ENCODE measurements at regions not wholly inside any gene's neighbourhood (a gene's known extent, or its start where the extent isn't known, plus 50 kb on each side); places are given as distances from the start of the nearest gene placed in this dataset.

DNA sequence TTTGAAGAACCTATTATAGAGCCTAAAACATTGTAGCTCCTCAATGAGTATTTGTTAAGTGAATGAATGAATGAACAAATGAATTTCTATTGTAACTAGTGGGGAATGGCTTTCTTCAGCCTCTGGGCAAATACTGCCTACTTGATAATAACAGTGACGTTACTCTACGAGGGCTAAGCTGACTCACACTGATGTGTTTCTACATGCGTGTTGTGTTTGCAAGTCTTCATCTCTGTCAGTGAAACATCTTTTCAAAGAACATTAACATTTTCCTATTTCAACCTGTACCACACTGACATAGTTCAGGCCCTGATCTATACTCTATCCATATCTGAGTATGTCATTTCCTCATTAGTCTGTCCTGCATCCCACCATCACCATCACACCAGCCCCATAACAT, 319.9 kb upstream of the ACVR2A start:
- H3K4me3 ChIP-seq (ENCODE audit: low read depth, low read length): no peak overlapping the region
- TF ChIP-seq, protein P1, sequence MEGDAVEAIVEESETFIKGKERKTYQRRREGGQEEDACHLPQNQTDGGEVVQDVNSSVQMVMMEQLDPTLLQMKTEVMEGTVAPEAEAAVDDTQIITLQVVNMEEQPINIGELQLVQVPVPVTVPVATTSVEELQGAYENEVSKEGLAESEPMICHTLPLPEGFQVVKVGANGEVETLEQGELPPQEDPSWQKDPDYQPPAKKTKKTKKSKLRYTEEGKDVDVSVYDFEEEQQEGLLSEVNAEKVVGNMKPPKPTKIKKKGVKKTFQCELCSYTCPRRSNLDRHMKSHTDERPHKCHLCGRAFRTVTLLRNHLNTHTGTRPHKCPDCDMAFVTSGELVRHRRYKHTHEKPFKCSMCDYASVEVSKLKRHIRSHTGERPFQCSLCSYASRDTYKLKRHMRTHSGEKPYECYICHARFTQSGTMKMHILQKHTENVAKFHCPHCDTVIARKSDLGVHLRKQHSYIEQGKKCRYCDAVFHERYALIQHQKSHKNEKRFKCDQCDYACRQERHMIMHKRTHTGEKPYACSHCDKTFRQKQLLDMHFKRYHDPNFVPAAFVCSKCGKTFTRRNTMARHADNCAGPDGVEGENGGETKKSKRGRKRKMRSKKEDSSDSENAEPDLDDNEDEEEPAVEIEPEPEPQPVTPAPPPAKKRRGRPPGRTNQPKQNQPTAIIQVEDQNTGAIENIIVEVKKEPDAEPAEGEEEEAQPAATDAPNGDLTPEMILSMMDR (IDR thresholded peaks at IDR 0.05; ENCODE audit: insufficient read depth, low read length, severe bottlenecking): no peak
- DNase-seq (ENCODE audit: low read depth): peak; percentile 98
- no peaks in the 10 kb centered on the region for H3K36me3 ChIP-seq (ENCODE audit: control insufficient read depth, insufficient read depth, low read length)
- no peak for FAIRE-seq
- no peaks in the 10 kb centered on the region for H3K27me3 ChIP-seq (ENCODE audit: control insufficient read depth, insufficient read depth, low read length)

GRCh38 chr2:147523415-147523814, 321.4 kb upstream of the ACVR2A start:
- no peaks in the 10 kb centered on the region for H3K36me3 ChIP-seq (ENCODE audit: control insufficient read depth, insufficient read depth, low read length)
- no peaks in the 10 kb centered on the region for H3K27me3 ChIP-seq (ENCODE audit: control insufficient read depth, insufficient read depth, low read length)
- no peak overlapping the region for H3K4me3 ChIP-seq (ENCODE audit: low read depth, low read length)
- DNase-seq (ENCODE audit: low read depth): no peak
- TF ChIP-seq, protein P1 (IDR thresholded peaks at IDR 0.05; ENCODE audit: insufficient read depth, low read length, severe bottlenecking): no peak
- no peak for FAIRE-seq

GRCh38 chr2:147521936-147522335, 322.9 kb upstream of the ACVR2A start:
- TF ChIP-seq, protein P1 (IDR thresholded peaks at IDR 0.05; ENCODE audit: insufficient read depth, low read length, severe bottlenecking): no peak
- no peaks in the 10 kb centered on the region for H3K36me3 ChIP-seq (ENCODE audit: control insufficient read depth, insufficient read depth, low read length)

DNA sequence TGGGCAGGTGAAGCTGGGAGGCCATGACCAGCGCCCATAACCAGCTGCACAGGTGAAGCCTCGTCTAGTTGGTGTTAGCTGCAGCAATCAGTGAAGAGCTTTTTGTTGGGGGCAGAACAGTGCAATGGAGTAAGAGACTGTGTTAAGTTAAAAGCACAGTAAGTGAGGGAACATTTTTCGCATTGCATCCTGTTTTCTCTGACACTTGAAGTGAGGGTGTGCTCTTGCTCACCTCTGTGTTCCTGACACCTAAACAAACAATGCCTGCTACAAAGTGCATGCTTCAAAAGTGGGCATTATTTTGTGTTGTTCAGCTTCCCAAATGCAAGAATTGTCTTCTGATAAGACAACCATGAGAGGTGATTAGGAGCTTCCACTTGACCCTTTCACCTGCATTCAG, 324.0 kb upstream of the ACVR2A start:
- peak; percentile 36 for FAIRE-seq

More at GRCh38 chr2:147521936-147522335, 322.9 kb upstream of the ACVR2A start:
- Histone ChIP-seq H3K27me3 (ENCODE audit: control insufficient read depth, insufficient read depth, low read length) (no peaks in the 10 kb centered on the region), H3K4me3 (ENCODE audit: low read depth, low read length) (no peak overlapping the region)
- no peak for FAIRE-seq
- no peak for DNase-seq (ENCODE audit: low read depth)

GRCh38 chr2:147519178-147519577, 325.7 kb upstream of the ACVR2A start:
- FAIRE-seq (no peak), DNase-seq (ENCODE audit: low read depth) (no peak)
- Histone ChIP-seq H3K4me3 (ENCODE audit: low read depth, low read length) (no peak overlapping the region), H3K36me3 (ENCODE audit: control insufficient read depth, insufficient read depth, low read length) (no peaks in the 10 kb centered on the region), H3K27me3 (ENCODE audit: control insufficient read depth, insufficient read depth, low read length) (no peaks in the 10 kb centered on the region)
- TF ChIP-seq, protein P1 (IDR thresholded peaks at IDR 0.05; ENCODE audit: insufficient read depth, low read length, severe bottlenecking): no peak

More for the DNA sequence above, 324.0 kb upstream of the ACVR2A start:
- H3K36me3 ChIP-seq (ENCODE audit: control insufficient read depth, insufficient read depth, low read length): no peaks in the 10 kb centered on the region
- no peak for DNase-seq (ENCODE audit: low read depth)
- H3K27me3 ChIP-seq (ENCODE audit: control insufficient read depth, insufficient read depth, low read length): no peaks in the 10 kb centered on the region
- TF ChIP-seq, protein P1 (IDR thresholded peaks at IDR 0.05; ENCODE audit: insufficient read depth, low read length, severe bottlenecking): no peak
- no peak overlapping the region for H3K4me3 ChIP-seq (ENCODE audit: low read depth, low read length)

DNA sequence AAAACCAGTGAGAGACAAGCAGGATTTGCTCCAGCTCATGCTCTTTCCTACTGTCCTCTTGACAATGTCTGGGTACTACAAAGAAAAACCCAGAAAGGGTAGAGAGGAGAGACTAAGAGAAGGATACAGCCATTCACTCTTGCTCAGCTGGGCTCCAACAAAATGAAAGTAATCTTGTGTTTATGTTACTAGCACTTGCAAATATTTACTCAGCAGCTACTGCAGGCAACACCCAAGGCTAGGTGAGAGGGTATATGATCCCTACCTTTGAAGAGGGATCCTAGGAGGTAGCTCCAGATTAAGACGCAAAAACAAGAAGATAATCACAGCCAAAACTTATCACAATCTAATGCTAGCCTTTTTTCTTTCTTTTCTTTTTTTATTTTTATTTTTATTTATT, 329.6 kb upstream of the ACVR2A start:
- H3K36me3 ChIP-seq (ENCODE audit: control insufficient read depth, insufficient read depth, low read length): no peaks in the 10 kb centered on the region
- TF ChIP-seq, protein P1 (IDR thresholded peaks at IDR 0.05; ENCODE audit: insufficient read depth, low read length, severe bottlenecking): no peak
- no peak overlapping the region for H3K4me3 ChIP-seq (ENCODE audit: low read depth, low read length)
- FAIRE-seq (no peak), DNase-seq (ENCODE audit: low read depth) (no peak)
- no peaks in the 10 kb centered on the region for H3K27me3 ChIP-seq (ENCODE audit: control insufficient read depth, insufficient read depth, low read length)

Measured in bronchial epithelial cell (primary cell).